HG03097 (cell line): ENCODE measurements at regions not wholly inside any gene's neighbourhood (a gene's known extent, or its start where the extent isn't known, plus 50 kb on each side); places are given as distances from the start of the nearest gene placed in this dataset.

Experiments
- ATAC-seq: cut with Tn5 transposase; IDR thresholded peaks from one replicate; pipeline ENCODE4 v1.9.1; 2021; ENCODE audit not compliant: unreplicated experiment, low FRiP score

GRCh38 chr13:38590796-38591507, 95.9 kb upstream of the FREM2 start:
- ATAC-seq, result no peak

- ATAC-seq, result no peak
Observed at GRCh38 chr13:38602266-38602665, 84.6 kb upstream of the FREM2 start.

- no peak for ATAC-seq
Observed at GRCh38 chr13:38606699-38607535, 80.0 kb upstream of the FREM2 start.

- no peak for ATAC-seq
Observed at GRCh38 chr13:38617936-38618335, 68.9 kb upstream of the FREM2 start.

GRCh38 chr13:38618336-38618735, 68.5 kb upstream of the FREM2 start:
- ATAC-seq, result no peak

GRCh38 chr13:38618881-38619280, 68.0 kb upstream of the FREM2 start:
- no peak for ATAC-seq

- no peak for ATAC-seq
Observed at GRCh38 chr13:38620876-38621275, 66.0 kb upstream of the FREM2 start.

- no peak for ATAC-seq
Observed at GRCh38 chr13:38624822-38625221, 62.1 kb upstream of the FREM2 start.

GRCh38 chr13:38628554-38628953, 58.3 kb upstream of the FREM2 start:
- ATAC-seq, result no peak

GRCh38 chr13:38630780-38631179, 56.1 kb upstream of the FREM2 start:
- ATAC-seq, result no peak

GRCh38 chr13:38635030-38635429, 51.8 kb upstream of the FREM2 start:
- ATAC-seq, result no peak

GRCh38 chr13:38636073-38636472, 50.8 kb upstream of the FREM2 start:
- no peak for ATAC-seq

GRCh38 chr13:38636761-38637160, 50.1 kb upstream of the FREM2 start:
- ATAC-seq, result no peak
